T1000 (cell line): ENCODE measurements at regions not wholly inside any gene's neighbourhood (a gene's known extent, or its start where the extent isn't known, plus 50 kb on each side); places are given as distances from the start of the nearest gene placed in this dataset.

ENCODE experiments used
- DNase-seq: peaks from one replicate; lab custom pipeline; 2025; ENCODE audit warnings: mixed read lengths; lab: John Stamatoyannopoulos, UW

GRCh38 chr11:56932572-56933220 lies 56.0 kb upstream of the OR5AK2 start:
- peak; percentile 67 for DNase-seq

GRCh38 chr11:56923116-56923515 lies 65.6 kb upstream of the OR5AK2 start:
- no peak for DNase-seq

- DNase-seq = no peak
These were observed 66.3 kb upstream of the OR5AK2 start for GRCh38 chr11:56922421-56922820.

- DNase-seq = no peak
These were observed 70.9 kb upstream of the OR5AK2 start for GRCh38 chr11:56917708-56918400.

- no peak for DNase-seq
These were observed 72.1 kb upstream of the OR5AK2 start for GRCh38 chr11:56916587-56916986.

- no peak for DNase-seq
These were observed 72.6 kb upstream of the OR5AK2 start for GRCh38 chr11:56916162-56916561.

GRCh38 chr11:56911312-56911711 lies 77.4 kb upstream of the OR5AK2 start:
- no peak for DNase-seq

GRCh38 chr11:56910785-56911184 lies 77.9 kb upstream of the OR5AK2 start:
- DNase-seq = no peak

- DNase-seq = no peak
These were observed 78.5 kb upstream of the OR5AK2 start for GRCh38 chr11:56910046-56910773.

GRCh38 chr11:56909563-56909962 lies 79.2 kb upstream of the OR5AK2 start:
- no peak for DNase-seq

- DNase-seq = no peak
These were observed 79.6 kb upstream of the OR5AK2 start for GRCh38 chr11:56909080-56909479.

GRCh38 chr11:56906683-56907148 lies 82.0 kb upstream of the OR5AK2 start:
- no peak for DNase-seq

GRCh38 chr11:56905936-56906335 lies 82.8 kb upstream of the OR5AK2 start:
- DNase-seq = no peak

GRCh38 chr11:56905442-56905841 lies 83.3 kb upstream of the OR5AK2 start:
- DNase-seq = no peak

GRCh38 chr11:56898856-56899255 lies 89.9 kb upstream of the OR5AK2 start:
- no peak for DNase-seq

- no peak for DNase-seq
These were observed 98.0 kb upstream of the OR5AK2 start for GRCh38 chr11:56890584-56891305.

- DNase-seq = no peak
These were observed 98.7 kb upstream of the OR5AK2 start for GRCh38 chr11:56889986-56890385.

- DNase-seq = no peak
These were observed 100.8 kb upstream of the OR5AK2 start for GRCh38 chr11:56887940-56888339.

GRCh38 chr11:56886455-56886854 lies 102.3 kb upstream of the OR5AK2 start:
- no peak for DNase-seq

- no peak for DNase-seq
These were observed 102.9 kb upstream of the OR5AK2 start for GRCh38 chr11:56885854-56886253.

GRCh38 chr11:56885177-56885576 lies 103.5 kb upstream of the OR5AK2 start:
- DNase-seq = no peak

- no peak for DNase-seq
These were observed 105.2 kb upstream of the OR5AK2 start for GRCh38 chr11:56883371-56883987.
